Superior temporal gyrus (tissue), 1 donor: ENCODE measurements at regions not wholly inside any gene's neighbourhood (a gene's known extent, or its start where the extent isn't known, plus 50 kb on each side); places are given as distances from the start of the nearest gene placed in this dataset.

Experiments
- DNase-seq: peaks from one replicate; pipeline ENCODE4 v3.0.0-alpha.2; 2016; ENCODE audit errors: extremely low spot score

DNA sequence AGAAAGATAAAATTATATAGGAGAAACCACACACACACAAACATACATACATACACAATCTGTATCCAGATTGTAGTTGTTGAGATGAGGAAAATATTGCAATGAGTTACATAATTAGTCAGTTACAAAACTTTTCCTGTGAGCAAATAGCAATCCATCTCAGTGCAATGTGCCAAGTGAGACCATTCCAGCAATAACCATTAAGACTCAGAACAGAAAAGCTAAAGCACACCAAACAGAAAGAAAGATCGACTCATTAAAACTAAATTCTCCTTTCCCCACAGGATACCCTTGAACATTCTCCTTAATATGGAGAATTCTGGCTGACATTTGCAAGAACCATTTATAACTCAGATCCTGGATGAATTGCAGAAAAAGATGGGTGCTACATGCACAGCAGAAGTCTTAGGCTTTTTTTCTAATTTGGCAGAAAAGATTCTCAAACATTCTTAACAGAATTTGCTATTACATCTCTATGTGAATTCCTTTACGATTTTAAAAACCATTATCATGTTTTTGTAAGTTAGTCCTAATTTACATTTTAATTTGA is 1341.2 kb upstream of the SPRY2 start:
- DNase-seq = no peak

DNA sequence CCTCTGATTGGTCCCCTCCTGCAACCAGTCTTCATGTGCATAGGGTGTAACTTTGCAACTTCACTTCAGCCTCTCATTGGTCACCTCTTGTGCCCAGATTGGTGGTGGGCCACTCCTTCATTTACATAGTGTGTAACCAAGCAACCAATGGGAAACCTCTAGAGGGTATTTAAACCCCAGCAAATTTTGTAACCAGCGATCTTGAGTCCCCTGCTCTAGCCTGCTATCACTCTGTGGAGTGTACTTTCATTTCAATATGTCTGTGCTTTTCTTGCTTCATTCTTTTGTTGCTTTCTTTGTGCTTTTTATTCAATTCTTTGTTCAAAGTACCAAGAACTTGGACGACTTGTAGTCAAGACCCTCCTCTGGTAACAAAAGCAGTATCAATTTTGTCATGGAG is 1336.9 kb upstream of the SPRY2 start:
- DNase-seq = no peak

- DNase-seq = no peak
Measured at GRCh38 chr13:81676008-81676407, 1335.1 kb upstream of the SPRY2 start.

GRCh38 chr13:81671064-81671463 is 1330.1 kb upstream of the SPRY2 start:
- DNase-seq = no peak

DNA sequence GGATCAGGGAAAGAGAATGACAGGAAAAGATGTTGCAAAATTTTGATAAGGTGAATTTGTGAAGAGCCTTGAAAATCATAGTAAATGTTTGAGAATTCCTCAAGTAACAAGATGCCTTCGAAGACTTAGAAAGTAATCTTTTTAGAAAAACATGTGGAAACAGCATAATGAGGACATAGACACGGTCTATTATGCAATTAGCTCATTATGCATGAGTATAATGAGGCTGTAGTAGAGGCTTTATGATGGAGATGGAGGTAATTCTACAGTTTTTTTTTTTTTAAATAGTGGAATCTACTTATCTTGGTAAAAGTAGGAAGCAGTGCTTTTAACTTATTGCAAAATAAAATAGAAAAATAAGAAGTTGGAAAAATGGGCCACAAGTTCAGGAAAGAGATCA is 1329.1 kb upstream of the SPRY2 start:
- DNase-seq = no peak

- DNase-seq = no peak
Measured at GRCh38 chr13:81664872-81665271, 1323.9 kb upstream of the SPRY2 start.

DNA sequence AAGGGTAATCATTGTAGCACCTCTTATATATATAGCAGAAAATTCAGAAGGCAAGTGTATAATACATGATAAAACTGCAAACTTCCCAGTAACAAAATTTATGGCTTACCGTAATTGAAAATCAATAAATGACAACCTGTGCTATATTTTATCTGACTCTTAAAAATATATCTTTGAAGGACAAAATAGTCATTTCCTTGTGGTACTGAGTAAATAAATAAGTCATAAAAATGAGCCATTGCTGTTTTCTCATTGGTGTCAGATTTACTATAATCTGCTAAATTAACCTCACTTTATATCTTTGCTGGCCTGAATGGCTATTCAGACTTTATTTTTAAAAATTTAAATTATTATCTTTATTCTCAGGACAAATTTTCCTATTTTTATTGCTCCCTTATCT is 1319.1 kb upstream of the SPRY2 start:
- DNase-seq = no peak

- no peak for DNase-seq
Measured at GRCh38 chr13:81658598-81659370, 1317.9 kb upstream of the SPRY2 start.

GRCh38 chr13:81639984-81640582 is 1299.2 kb upstream of the SPRY2 start:
- no peak for DNase-seq

GRCh38 chr13:81637457-81637856 is 1296.5 kb upstream of the SPRY2 start:
- DNase-seq = no peak

DNA sequence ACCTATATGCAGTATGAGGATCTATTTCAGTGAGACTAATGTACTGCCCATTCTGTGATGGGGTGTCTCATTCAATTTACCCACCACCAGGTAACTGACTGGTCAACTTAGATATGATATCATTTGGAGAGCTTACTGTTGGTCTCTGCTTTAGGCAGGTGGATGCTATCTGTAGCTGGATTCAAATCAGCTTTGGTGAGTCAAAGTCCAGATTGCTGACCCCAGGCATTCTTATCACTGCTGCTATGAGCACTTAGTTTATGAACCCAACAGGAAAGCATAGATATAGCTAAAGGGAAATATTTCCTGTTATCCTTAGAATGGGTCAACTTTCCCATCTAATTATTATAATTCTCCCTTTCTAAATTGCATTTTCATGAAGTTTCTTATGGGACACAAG is 1295.2 kb upstream of the SPRY2 start:
- DNase-seq = no peak

DNA sequence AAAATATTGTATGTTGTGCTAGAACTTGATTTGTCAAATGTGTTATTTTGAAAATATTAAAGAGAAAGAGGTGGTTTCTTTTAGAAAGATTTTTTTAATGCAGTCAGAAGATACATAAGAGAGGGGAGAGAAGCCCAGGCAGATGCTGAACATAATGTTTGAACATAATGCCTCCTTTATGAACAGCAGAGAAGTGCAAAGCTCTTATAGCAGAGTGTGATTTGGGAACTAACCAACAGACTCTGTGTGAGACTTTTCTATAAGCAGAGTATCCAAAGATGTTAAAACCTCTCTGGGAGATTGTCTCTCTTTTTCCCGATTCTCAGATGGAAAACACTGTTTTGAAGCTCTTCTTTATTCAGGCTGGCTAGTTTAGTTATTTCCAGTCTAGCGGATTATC is 1274.1 kb upstream of the SPRY2 start:
- DNase-seq = peak; percentile 22

DNA sequence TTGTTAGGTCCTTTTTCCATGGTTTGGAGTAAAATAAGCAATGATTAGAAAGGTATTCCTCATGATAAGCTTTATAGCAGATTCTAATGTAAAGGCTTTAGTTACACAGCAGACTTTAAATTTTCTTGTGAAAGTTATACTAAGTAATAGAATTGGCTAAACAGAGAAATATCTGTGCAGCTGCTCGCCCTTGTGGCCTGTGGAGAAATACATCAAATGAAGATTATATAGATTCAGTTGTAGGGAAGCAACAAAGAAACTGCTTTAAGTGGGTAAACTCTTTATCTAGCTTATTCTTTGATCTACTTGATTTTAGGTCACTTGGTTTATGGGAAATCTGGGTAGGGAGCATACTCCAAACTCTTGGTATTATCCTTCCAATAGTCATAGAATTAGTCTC is 1269.7 kb upstream of the SPRY2 start:
- DNase-seq = no peak

DNA sequence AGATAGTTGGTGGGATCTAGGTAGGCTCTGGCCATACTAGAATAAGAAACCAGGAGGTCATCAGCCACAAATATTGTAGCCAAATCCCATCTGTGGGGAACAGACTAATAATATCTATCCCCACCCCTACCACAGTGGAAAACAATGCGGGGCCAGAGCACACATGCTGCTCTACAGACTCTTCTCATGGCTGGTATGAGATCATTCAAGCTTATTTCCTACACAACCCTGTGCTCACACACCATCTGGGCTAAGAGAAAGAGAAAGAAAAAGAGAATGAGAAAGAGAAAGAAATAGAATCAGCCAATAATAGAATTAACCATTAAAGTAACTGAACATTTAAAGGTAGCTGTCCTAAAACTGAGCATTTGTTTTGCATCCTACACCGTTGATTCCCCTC is 1268.4 kb upstream of the SPRY2 start:
- no peak for DNase-seq

DNA sequence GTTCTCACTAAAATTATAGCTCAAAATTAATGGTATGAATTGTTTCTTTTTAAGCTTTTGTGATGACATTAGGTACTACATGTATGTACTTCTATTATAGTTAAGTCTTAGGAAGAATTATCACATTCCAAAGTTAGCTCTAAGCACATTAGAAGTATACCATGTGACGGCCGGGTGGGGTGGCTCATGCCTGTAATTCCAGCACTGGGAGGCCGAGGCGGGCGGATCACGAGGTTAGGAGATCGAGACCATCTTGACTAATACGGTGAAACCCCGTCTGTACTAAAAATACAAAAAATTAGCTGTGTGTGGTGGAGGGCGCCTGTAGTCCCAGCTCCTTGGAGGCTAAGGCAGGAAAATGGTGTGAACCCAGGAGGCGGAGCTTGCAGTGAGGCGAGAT is 1265.1 kb upstream of the SPRY2 start:
- DNase-seq = no peak

DNA sequence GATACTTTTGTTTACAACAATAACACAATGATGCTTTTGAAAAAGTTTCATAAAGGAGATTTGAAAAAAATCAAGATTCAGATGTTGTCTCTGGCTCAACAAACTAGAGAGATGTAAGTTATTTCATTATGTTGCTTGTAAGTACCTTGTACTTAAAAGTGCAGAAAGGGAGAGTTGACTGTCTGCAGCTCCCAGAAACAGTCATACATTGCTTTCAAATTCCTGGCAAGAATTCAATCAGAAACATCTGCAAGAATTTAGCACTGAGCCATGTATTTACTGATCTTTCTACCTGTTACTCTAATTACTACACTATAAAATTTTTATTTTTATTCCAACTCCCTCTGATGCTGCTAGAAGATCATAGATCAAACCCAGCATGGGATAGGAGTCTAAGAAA is 1261.3 kb upstream of the SPRY2 start:
- no peak for DNase-seq

DNA sequence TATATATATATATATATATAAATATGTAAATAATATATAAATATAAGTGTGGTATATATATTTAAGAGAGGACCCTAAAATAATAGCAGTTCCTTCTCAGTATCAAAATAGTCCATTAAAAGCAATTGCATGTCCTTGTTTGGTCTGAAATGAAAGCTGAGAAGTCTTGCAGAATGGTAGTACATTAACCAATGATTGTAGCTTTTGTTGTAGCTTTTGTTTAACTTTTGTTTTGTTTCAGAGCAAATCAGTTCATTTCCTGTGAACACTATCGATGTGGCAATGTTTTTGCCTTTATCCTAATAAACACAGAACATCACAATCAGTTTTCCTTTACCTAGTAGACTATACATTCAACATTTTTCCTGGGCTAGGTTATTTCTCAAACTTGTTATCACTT is 1256.2 kb upstream of the SPRY2 start:
- DNase-seq = no peak

DNA sequence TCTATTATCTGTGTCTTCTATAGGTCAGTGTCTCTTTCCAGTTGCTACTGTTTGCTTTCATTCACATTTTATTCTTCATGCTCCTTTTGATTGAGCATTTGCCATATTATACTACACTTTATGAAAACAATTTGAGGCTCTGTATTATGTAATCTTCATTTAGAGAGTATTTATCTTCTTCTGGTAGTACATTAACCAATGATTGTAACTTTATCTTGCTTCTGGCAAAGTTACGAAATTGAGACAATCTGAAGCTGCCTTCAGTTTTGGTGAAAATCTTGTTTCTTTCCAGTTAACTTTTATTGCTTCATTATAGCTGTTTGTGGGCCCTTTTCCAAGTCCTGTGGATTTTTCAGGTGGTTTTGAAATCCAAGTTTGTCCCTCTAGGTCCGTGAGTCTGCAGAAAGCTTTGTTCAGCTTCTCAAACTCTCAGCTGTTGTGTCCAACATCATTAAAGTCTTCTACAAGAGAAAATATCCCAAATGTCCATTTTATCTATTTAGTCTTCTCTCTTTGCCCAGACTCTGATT is 1255.4 kb upstream of the SPRY2 start:
- DNase-seq = no peak

DNA sequence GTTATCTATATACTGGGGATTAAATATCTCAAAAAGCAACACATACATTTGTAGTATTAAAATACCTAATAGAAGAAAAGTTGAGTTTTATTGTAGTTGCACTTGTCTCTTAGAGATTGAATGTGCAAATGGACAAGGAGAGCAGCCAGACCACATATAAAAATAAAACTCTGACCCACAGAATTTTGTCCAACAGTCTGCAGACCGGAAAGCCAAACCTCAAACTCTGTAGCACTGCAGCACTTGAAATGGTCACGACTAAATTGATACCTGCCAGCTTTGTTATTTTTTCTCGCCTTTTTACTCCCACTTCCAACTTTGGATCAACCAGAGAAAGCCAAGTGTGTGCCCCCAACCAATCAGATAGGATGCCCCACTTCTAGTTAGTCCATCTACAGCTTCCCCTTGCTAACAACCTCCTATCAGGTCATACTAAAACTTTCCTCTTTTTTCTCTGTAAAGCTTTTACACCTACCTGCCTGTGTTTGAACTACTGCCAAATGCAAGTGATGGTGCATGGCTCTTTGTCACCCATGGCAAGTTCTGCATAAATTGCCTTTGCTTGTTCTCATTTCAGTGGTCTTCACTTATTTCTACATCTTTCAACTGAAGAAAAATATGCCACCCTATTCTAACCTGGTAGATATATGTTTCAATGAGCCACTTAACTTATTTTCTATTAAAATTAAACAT is 1250.7 kb upstream of the SPRY2 start:
- no peak for DNase-seq

DNA sequence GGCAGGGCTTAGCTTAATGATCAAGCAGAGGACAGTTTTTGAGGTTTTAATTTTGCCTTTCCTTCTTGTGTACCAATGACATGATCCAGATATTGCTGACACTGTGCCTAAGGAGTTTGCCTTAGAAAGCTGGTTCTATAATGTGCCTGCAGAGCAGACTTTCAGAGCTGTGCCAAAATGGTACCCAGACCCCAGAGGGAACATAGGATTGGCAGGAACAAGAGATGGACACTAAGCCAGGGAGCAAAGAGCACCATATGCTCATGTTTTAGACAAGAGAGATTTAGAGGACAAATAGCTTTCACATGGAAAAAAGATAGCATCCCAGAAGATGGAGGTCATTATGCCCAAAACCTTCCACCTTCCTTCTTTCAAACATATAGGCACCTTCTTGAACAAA is 1241.5 kb upstream of the SPRY2 start:
- DNase-seq = no peak

DNA sequence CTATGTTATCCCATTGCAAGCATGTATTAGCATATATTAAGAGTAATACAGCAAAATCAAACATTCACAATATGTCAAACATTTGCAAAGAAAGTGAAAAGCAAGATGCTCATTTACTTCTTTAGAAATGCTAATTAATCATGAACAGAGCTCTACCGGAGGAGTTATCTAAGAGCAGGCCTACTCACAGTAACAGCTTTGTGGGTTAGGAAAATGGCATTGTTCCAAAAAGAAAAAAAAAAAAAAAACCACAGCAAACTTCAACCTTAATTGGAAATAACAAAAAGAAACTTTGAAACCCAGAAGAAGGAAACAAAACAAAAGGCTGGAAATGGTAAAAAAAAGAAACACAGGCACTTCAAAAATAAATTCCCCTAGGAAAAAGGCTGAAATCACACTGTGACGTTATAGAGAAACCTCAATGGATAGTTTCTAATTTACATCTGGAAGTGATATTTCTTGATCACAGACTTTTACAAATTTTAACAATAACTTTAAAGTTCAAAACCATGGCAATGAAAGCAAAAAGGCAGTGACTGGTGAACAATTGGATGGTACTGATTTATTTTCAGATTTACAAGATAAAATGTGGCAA is 1236.8 kb upstream of the SPRY2 start:
- DNase-seq = peak; percentile 33

DNA sequence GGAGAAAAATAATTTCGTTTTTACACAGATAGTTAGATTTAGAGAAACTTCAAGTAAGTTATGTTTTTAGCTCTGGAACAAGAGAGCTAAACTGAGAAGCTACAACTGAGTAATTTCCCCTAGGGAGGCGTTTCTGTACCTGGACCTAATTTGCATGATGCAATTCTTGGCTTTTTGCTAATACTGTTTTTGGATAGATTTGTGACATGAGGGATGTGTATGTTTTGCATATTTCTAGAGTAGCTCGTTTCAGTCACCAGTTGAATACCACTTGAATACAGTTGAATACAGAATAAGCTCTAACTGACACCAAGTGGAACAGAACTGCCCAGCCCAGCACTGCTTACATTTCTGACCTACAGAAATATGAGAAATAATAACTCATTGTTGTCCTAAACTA is 1227.9 kb upstream of the SPRY2 start:
- DNase-seq = no peak
